Effector CD8-positive, alpha-beta T cell (primary cell): ENCODE measurements at regions not wholly inside any gene's neighbourhood (a gene's known extent, or its start where the extent isn't known, plus 50 kb on each side); places are given as distances from the start of the nearest gene placed in this dataset.
"Not testable (repeated sequence)": the region's sequence is repeated elsewhere in the genome, so short reads cannot be mapped to it uniquely, and the experiment has no call there.

Experiments
- DNase-seq: peaks from one replicate; lab custom pipeline; 2025; lab: John Stamatoyannopoulos, UW

DNA sequence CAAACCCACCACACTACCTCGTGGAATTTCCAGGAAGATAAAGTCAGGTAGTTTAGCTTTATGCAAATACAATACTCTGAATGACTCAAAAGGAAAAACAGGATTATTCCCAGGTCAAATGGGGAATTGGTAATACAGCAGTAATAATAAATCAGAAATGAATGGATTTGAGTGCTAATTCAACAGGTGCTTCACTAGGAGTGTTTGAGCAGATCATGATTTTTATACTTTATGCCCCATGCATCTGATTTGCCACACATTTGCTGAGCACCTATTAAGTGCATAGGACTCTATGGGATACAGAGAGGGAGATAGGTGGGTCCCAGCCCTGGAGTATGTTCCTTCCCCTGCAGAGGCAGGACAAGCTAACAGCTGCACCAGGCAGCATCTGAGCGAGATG is 381.4 kb upstream of the PODXL start:
- DNase-seq: no peak

DNA sequence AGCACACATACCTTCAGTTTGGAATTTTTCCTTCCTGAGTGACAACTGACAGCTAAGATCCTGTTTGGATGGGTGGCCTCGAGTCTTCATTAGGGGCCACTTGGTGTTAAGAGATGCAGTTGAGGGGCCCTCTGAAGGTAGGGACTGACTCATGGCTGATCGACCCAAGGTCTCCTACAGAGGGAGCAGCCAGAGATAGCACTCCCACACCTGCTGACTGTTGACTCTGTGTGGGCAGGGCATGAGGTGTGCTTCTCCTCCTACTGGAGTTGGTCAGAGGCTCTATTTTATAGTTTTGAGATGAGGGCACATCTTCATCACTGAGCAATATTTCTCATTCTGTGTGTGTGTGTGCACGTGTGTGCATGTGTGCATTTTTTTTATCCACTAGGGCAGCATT is 378.8 kb upstream of the PODXL start:
- no peak for DNase-seq

GRCh38 chr7:131934452-131934851 is 378.0 kb upstream of the PODXL start:
- no peak for DNase-seq

DNA sequence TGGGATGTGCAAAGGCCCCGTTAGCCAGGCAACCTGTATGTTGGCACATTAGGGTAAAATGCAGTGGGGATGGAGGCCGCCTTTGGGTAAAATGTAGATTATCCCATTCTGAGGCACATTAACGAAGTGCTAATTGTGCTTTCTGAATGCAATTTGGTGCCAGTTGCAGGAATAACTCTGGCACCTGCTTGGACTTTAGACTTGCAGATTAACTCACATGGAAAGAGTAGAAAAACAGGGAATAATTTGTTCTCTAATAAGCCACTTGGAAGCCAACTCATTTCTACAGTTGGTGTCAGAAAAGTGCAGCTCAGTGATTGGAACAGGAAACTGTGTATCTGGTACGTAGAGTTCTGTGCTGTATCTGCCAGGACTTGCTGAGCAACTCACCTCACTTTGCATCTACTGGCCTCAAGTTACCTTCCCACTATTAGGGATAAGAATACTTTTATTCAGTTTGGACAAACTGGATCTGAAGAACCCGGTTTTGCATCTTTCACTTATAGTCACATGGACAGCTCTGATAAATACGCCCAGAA is 377.4 kb upstream of the PODXL start:
- DNase-seq: no peak

GRCh38 chr7:131933219-131933618 is 376.8 kb upstream of the PODXL start:
- DNase-seq: not testable (repeated sequence)

DNA sequence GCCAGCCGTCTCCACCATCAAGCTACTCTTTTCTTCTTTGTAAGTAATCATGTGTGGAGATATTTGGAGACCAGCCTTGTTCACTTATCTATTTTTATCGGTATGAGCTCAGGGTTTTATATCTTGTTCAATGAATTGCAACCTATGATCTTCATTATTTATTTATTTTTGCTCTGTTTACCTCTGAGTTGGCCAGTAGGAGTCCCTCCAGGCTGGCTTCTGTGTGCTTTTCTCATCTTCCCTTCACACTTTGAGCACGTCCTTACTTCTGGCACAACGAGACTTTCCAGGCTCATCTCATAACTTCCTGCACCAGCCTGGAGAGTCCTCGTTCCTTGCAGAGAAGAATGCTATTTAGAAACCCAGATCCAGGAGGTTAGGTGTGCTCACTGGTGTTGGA is 375.8 kb upstream of the PODXL start:
- DNase-seq: no peak

DNA sequence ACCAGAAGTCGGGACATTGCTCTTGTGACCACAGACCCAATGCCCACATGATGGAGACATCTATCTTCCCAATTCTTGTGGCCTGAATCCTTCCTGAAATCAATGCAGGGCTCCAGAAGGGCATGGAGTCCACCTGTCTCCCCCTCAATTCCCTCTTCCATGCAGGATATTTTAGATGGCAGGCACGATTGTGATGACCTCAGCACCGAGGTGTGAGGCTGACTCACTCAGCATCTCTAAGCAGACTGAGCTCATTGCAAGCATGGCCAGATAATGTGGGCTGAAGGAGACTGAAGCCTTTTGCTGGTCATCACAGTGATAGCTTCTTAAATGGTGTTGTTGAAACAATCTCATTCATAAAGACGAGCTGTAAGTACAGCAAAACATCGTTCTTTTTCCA is 374.9 kb upstream of the PODXL start:
- DNase-seq: no peak

GRCh38 chr7:131929632-131930031 is 373.2 kb upstream of the PODXL start:
- DNase-seq: no peak

GRCh38 chr7:131927770-131928423 is 371.5 kb upstream of the PODXL start:
- DNase-seq: no peak

- DNase-seq: no peak
Measured at GRCh38 chr7:131925636-131926035, 369.2 kb upstream of the PODXL start.

DNA sequence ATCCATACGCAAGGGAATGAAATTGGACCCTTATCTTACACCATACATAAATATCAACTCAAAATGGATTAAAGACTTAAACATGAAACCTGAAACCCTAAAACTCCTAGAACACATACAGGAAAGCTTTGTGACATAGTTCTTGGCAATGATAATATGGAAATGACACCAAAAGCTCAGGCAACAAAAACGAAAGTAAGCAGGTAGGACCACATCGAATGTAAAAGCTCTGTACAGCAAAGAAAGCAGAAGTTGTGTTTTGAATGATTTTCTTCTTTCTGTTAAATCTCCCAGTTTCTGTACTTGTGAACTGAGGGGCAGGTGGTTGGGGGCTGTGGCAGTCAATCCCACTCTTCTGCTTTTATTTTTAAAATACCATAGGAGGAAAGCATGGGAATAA is 368.4 kb upstream of the PODXL start:
- no peak for DNase-seq

- not testable (repeated sequence) for DNase-seq
Measured at GRCh38 chr7:131922948-131923347, 366.5 kb upstream of the PODXL start.

DNA sequence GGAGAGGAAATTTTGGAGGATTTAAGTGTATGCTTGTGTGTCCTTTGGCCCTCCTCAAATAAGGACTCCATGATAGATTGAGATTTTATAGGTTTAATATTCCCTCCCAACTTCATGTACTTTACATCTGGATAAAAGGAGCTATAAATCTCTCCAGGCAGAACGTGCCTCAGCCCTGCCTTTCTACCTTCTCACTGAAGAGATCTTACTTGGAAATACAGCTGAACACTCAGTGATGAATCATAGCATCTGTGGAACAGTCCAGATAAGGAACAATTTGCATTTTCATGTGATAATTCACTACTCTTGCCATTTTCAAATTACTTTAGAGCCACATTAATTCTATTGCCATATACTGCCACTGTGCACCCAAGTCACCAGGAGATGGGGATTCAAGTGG is 364.6 kb upstream of the PODXL start:
- no peak for DNase-seq

DNA sequence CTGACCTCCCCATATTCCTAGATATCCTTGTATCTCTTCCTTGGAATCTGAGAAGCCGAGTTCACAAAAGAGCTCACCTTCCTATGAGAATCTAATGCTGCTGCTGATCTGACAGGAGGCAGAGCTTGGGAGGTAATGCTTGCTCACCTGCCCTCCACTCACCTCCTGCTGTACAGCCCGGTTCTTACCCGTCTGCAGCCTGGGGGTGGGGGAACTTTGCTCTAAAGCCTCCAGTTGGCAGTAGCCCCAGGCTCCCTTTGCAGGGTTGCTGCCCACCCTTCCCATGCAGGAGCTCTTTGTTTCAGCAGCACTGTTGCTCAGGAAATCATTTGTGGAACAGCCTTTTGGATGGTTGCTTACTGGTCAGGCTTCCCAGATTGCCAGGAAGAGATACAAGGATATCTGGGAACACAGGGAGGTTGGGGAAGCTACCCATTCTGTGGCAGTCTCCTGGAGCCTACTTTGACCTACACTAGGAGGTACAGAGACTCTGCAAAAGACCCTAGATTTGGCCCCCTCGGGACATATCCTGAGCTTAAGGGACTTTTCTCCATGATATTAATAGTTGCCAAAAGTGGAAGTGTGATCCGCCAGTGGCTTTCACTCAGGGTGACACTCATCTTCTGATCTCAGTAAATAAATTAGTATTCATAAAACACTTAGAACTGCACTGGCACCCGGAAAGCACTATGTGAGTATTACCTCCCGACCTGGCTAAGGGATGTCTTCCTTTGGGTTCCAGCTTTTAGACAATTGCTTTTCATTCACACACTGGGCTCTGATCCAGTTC is 363.7 kb upstream of the PODXL start:
- DNase-seq: no peak

- DNase-seq: no peak
Measured at GRCh38 chr7:131911112-131911511, 354.7 kb upstream of the PODXL start.

DNA sequence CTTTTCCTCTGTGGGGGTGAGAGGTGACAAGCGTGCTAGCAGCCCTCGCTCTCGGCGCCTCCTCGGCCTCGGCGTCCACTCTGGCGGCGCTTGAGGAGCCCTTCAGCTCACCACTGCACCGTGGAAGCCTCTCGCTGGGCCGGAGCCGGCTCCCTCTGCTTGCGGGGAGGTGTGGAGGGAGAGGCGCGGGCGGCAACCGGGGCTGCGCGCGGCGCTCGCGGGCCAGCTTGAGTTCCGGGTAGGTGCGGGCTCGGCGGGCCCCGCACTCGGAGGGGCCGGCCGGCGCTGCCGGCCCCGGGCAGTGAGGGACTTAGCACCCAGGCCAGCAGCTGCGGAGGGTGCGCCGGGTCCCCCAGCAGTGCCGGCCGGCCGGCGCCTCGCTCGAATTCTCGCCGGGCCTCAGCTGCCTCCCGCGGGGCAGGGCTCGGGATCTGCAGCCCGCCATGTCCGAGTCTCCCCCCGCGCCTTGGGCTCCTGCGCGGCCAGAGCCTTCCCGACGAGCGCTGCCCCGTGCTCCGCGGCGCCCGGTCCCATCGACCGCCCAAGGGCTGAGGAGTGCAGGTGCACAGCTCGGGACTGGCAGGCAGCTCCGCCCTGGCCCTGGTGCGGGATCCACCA is 352.8 kb upstream of the PODXL start:
- DNase-seq: no peak

GRCh38 chr7:131908714-131909113 is 352.3 kb upstream of the PODXL start:
- no peak for DNase-seq

GRCh38 chr7:131905471-131905973 is 349.1 kb upstream of the PODXL start:
- DNase-seq: no peak

DNA sequence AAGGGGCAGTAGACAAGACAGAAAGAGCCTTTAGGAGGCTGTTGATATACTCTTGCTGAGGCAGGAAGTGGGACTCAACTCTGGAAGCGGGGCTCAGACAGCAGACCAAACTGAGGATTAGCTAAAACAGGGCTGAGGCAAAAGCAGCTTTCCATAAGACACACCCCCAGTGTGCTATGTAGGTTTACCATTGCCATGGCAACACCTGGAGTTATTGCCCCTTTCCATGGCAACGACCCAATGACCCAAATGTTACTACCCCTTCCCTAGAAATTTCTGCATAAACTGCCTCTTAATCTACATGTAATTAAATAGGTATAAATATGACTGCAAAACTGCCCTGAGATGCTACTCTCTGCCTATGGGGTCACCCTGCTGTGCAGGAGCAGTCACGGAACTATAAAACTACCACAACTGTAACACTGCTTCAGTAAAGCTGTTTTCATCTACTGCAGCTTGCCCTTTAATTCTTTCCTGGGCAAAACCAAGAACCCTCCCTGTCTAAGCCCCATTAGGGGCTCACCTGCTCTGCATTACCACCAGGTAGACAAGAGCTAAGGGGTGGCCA is 348.4 kb upstream of the PODXL start:
- DNase-seq: no peak

GRCh38 chr7:131903315-131903714 is 346.9 kb upstream of the PODXL start:
- DNase-seq: no peak

DNA sequence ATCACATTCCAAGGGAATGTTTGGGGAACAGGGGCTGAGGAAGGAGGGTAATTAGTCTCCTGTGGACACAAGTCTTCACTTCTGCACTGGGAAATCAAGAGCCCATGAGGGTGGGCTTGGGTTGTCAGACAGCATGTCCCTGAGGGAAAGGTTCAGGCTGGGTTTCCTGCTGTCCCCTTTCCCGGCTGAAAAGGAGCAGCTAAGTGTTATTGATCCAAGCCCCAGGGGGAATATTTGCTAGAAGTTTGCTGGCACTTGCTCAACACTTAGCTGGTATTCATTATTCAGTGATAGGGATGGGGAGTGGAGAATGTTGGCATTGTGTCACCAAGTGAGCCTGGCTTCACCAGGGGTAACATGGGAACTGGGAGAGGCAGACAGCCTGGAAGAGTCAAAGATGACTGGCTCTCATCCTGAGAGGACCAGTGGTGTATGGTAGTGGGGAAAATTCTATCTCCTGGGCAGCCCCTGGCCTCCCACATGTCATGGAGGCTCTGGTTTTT is 344.4 kb upstream of the PODXL start:
- DNase-seq: no peak
